NCI-H2081 (cell line): ENCODE measurements at regions not wholly inside any gene's neighbourhood (a gene's known extent, or its start where the extent isn't known, plus 50 kb on each side); places are given as distances from the start of the nearest gene placed in this dataset.

Source experiments
- DNase-seq, 2 experiments: peaks; one replicate each; lab custom pipeline; 2025; lab: John Stamatoyannopoulos, UW

GRCh38 chr2:3062476-3063260, 314.9 kb downstream of the EIPR1 start:
- DNase-seq, result no peak

DNA sequence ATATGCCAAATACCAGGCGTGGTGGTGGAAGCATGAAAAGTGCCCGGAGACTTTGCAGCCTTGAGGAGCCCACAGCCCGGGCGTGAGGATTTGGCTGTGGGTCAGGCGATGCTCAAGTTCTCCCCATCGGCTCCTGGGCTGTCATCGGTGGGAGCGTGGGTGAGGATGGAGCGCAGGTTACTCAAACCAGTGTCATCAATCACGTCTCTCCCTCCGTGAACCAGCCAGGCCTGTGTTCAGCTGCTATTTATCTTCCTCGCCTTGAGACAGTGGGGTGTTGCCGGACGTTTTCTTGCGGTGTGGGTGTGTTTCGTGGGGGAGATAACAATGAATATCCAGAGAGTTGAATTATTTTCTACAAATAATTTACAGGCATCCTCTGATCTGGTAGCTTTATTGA, 317.6 kb downstream of the EIPR1 start:
- no peak for DNase-seq

DNA sequence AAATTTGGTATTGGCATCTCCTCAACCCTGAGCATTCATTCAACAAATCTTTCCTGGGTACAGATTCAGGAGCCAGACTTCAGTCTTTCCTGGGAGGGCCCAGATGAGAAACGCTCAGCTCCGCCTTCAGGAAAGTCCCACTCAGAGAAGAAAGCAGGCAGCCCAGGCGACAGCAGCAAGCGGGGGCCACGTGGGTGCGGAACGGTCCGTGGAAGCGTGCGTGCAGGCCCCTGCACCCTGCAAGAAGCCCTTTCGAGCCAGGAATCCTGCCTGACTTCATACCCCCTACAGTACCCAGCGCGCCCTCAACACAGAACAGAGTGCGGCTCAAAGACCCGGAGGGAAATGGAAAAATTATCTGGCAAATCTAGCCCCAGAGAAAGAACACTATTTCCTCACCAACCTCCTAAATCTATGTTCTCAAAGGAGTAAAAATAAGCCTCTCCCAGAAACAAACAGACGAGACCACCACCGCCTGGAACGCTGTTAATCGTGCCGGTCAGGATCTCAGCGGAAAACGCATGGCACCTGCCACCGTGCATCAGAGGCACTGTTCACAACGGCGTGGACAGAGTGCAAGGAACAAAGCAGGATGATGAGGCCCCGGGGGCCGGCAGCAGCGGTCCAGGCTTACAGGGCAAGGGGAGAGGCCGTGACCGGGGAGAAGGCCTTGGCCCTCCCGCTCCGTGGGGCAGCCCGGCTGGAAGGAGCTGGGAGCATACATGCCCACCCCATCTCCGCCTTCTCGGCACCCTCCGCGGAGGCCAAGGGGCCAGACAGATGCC, 318.3 kb downstream of the EIPR1 start:
- DNase-seq, result no peak

- DNase-seq, result no peak
These were observed 323.6 kb downstream of the EIPR1 start for GRCh38 chr2:3054066-3054465.

GRCh38 chr2:3051266-3051665, 326.4 kb downstream of the EIPR1 start:
- no peak for DNase-seq

GRCh38 chr2:3046170-3046865, 331.3 kb downstream of the EIPR1 start:
- DNase-seq, result no peak

DNA sequence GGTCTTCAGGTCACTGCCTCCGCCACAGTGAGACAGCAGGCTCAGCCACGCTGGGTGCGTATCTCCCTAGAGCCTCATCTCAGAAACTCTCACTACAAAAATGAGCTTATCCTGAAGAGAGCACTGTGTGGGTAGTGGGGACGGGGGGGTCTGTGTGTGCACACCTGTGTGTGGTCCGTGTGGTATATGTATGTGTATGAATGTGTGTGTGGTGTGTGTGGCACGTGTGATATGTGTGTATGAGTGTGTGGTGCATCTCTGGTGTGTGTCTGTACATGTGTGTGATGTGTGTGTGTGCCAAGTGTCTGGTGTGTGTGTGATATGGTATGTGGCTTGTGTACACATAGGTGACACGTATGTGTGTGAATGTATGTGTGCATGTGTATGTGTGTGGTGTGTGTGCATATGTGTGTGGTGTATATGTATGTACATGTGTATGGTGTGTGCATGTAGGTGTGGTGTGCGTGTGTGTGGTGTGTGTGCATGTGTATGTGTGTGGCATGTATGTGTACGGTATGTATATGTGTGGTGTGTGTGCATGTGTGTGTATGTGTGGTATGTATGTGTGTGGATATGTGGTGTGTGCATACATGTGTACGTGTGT, 332.2 kb downstream of the EIPR1 start:
- DNase-seq, result no peak

DNA sequence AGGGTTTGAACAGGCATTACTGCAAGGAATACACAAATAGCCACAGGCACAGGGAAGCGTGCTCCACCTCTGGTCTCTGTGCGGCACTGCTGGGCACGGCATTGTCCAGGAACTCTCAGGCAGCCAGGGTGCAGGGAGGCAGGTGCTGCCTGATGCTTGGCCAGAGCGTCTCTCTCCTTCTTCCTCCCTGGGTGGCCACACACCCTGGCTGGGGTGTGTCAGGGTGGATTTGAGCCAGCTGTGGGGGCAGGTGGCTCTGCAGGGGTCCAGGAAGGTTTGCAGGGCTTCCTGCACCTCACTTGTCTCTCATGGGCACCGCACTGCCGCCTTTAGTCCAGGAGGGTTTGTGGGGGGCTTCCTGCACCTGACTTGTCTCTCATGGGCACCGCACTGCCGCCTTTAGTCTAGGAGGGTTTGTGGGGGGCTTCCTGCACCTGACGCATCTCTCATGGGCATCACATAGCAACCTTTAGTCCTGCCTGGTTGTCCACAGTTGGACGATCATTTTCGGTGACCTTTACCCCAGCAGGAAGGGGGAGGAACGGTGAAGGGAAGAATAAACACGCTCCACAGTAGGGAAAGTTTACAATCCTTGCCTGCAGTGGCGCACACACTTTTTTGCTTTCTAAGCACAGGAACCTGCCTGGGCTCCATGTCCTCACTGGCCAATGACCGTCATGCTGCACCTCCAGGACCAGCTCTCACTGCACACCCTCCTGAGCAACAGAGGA, 332.9 kb downstream of the EIPR1 start:
- no peak for DNase-seq

DNA sequence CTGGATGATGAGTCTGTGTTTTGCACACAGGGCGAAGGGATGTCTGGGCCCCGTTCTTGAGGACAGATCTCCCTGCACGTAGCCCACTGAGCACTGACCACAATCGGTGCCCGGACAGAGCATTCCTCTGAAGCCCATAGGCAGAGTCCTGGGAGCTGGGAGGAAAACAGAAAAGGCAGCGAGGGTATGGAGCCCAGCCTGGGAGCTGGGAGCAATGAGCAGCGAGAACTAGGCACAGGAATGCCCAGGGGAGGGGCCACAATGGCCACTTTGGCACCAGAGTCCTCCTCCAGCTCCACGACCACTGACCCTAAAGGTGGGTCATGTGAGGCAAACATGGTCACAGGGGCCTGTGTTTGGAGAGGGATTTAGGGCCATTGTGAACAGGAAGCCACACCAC, 333.9 kb downstream of the EIPR1 start:
- no peak for DNase-seq

DNA sequence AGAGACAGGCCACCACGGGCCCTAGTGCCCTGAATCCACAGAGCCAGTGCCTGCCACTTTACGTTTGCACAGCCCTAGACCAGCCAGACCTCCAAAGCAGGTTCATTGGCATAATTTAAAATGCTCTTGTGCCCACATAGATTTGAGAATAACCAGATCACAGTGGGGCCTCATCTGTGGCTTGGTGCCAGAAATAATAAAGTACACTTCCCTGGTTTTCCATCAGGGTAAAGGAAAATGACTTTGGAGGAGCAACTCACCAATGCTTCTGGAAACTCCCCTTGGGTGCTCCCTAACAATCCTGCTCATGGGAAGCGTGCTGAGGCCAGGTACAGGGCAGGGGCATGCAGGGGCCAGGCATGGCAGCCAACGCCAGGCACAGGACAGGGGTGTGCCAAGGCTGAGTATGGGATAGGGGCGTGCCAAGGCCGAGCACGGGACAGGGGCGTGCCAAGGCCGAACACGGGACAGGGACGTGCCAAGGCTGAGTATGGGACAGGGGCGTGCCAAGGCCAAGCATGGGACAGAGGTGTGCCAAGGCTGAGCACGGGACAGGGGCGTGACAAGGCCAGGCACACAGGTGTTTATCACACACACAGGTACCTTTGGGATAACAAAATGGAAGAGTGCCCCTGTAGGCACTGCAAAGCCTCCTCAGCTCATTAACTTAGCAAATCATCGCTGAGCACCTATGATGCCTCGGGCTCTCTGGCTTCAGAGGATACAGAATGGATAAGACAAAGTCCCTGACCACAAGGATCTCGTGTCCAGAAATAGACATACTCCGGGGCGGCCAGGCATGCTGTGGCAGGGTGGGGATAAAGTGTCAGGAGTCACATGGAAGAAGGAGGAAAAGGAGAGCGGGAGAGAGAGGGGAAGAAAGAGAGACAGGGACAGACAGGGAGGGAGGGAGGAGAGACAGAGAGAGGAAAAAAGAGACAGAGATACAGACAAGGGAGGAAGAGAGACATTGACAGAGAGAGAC, 334.7 kb downstream of the EIPR1 start:
- no peak for DNase-seq

- no peak for DNase-seq
These were observed 335.6 kb downstream of the EIPR1 start for GRCh38 chr2:3041841-3042600.

- no peak for DNase-seq
These were observed 336.4 kb downstream of the EIPR1 start for GRCh38 chr2:3041246-3041645.

DNA sequence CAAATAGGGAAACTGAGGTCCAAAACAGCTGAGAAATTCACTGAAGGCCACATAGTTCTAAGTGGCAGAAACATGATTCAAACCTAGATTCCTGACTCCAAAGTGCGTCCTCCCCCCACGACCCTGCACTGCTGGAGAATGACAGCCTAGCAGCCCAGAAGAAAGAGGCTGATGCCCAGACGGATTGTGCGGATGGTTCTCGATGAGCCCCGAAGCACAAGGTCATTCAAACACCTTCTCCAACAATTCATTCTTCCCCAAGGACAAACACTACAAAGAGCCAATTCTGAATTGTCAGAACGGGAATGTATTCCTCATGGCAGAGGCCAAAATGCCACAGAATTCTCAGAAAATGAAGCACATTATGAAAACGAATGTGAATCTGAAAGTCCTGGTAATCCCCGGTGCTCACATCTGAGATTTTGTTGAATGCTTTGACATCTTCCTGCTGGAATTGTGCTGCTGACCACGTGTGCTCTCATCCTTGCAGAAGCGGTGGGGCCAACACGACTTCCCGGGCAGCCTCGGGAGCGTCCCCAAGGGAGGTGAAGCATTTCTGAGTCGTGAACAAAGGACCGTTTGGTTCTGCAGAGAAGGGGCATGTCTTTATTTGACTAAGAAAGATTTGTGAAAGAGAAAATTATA, 337.0 kb downstream of the EIPR1 start:
- DNase-seq, result no peak

- no peak for DNase-seq
These were observed 337.6 kb downstream of the EIPR1 start for GRCh38 chr2:3040066-3040428.

GRCh38 chr2:3039188-3040065, 338.2 kb downstream of the EIPR1 start:
- DNase-seq, result no peak

DNA sequence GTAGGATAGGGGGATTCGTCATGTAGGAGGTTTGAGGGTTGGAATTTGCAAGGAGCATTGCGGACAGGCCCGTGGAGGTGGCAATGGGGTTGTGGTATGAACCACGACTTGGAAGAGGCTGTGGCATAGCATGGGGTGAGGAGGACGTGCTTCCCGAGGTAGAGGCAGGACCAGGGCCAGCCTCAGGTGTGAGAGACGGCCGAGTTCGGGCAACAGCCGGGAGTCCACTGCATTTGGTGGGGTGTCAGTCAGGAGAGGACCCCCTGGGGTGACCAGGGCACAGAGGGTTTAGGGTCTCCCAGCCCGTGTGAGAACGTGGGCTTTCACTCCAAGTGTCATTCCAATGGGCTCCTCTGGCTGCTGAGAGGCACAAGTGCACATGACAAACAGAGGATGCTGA, 339.0 kb downstream of the EIPR1 start:
- no peak for DNase-seq

DNA sequence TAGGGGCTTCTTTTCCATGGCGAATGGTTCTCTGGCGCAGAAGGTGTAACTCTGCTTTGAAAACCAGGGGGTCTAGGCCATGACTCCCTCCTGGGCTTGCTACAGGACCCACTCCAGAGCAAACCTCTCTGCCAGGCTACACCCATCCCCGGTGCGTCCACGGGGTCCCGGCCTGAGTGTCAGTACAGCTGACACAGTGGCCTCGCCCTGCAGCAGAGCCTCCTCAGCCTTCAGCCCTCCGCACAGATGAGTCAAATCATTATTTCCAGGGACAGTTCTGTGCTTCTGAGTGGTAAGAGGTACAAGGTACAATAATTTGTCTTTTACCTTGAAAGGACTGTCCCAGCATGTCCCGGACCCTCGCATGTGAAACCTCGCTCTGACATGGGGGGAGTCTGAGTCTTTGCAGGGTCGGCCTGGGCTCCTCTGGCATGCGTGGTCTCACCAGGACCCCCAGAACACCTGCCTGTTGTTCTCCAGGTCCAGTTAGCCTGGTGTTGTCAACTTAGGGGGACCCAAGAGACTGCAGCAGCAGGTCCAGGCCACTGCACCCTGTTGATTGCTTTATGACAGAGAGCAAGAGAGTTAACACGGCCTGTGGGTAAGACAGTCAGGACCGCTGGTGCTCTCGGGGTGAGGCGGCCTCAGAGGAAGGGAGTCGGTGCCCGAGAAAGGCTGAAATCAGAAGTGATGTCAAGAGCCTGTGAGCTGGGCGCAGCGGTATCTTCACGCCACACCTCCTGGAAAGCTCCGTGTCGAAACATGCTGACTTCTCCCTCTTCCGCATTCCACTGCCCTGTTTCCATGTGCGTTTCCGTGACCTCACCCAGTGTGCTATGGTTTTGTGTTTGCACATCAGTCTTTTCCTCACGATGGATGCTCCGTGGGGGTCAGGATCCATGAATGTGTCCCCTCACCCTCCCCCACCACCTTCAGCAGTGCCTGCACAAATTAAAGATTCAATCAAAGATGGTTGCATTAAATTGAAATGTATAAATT, 340.1 kb downstream of the EIPR1 start:
- no peak for DNase-seq
